ENCODE measurements at regions not wholly inside any gene's neighbourhood (a gene's known extent, or its start where the extent isn't known, plus 50 kb on each side); places are given as distances from the start of the nearest gene placed in this dataset.

GRCh38 chr3:78148986-78149717 is 1109.3 kb downstream of the ROBO2 start:
- Histone ChIP-seq H3K27me3 (ENCODE audit: control insufficient read depth in 5 of 5, insufficient read depth in 4 of 5, low read length in 5 of 5) (no peaks in the 10 kb centered on the region), H3K9ac (ENCODE audit: low read length in 5 of 5) (no peak overlapping the region), H3K27ac (ENCODE audit: low read depth, low read length) (no peak overlapping the region)

GRCh38 chr3:78153973-78154372 is 1114.1 kb downstream of the ROBO2 start:
- H3K9ac ChIP-seq (ENCODE audit: low read length in 5 of 5), result no peak overlapping the region
- H3K9me3 ChIP-seq (ENCODE audit: control insufficient read depth in 5 of 5, low read length in 5 of 5), result no peaks in the 10 kb centered on the region
- no peak overlapping the region for H3K27ac ChIP-seq (ENCODE audit: low read depth, low read length)
- H3K36me3 ChIP-seq (ENCODE audit: control insufficient read depth in 5 of 5, insufficient read depth in 5 of 5, low read length in 5 of 5), result no peaks in the 10 kb centered on the region
- no peaks in the 10 kb centered on the region for H3K27me3 ChIP-seq (ENCODE audit: control insufficient read depth in 5 of 5, insufficient read depth in 4 of 5, low read length in 5 of 5)
- no peak overlapping the region for H3K4me3 ChIP-seq (ENCODE audit: low read depth in 1 of 5, low read length in 5 of 5)
- no peaks in the 10 kb centered on the region for H3K4me1 ChIP-seq (ENCODE audit: control insufficient read depth in 5 of 5, insufficient read depth in 5 of 5, low read length in 5 of 5)

More at GRCh38 chr3:78148986-78149717, 1109.3 kb downstream of the ROBO2 start:
- H3K9me3 ChIP-seq (ENCODE audit: control insufficient read depth in 5 of 5, low read length in 5 of 5), result no peaks in the 10 kb centered on the region
- no peaks in the 10 kb centered on the region for H3K36me3 ChIP-seq (ENCODE audit: control insufficient read depth in 5 of 5, insufficient read depth in 5 of 5, low read length in 5 of 5)
- no peaks in the 10 kb centered on the region for H3K4me1 ChIP-seq (ENCODE audit: control insufficient read depth in 5 of 5, insufficient read depth in 5 of 5, low read length in 5 of 5)
- no peak overlapping the region for H3K4me3 ChIP-seq (ENCODE audit: low read depth in 1 of 5, low read length in 5 of 5)

GRCh38 chr3:78154521-78155186 is 1114.8 kb downstream of the ROBO2 start:
- Histone ChIP-seq H3K4me1 (ENCODE audit: control insufficient read depth in 5 of 5, insufficient read depth in 5 of 5, low read length in 5 of 5) (no peaks in the 10 kb centered on the region), H3K4me3 (ENCODE audit: low read depth in 1 of 5, low read length in 5 of 5) (no peak overlapping the region), H3K9me3 (ENCODE audit: control insufficient read depth in 5 of 5, low read length in 5 of 5) (no peaks in the 10 kb centered on the region), H3K36me3 (ENCODE audit: control insufficient read depth in 5 of 5, insufficient read depth in 5 of 5, low read length in 5 of 5) (no peaks in the 10 kb centered on the region), H3K9ac (ENCODE audit: low read length in 5 of 5) (no peak overlapping the region), H3K27ac (ENCODE audit: low read depth, low read length) (no peak overlapping the region), H3K27me3 (ENCODE audit: control insufficient read depth in 5 of 5, insufficient read depth in 4 of 5, low read length in 5 of 5) (no peaks in the 10 kb centered on the region)

- no peak overlapping the region for H3K4me3 ChIP-seq (ENCODE audit: low read depth in 1 of 5, low read length in 5 of 5)
- H3K27ac ChIP-seq (ENCODE audit: low read depth, low read length), result no peak overlapping the region
- no peaks in the 10 kb centered on the region for H3K27me3 ChIP-seq (ENCODE audit: control insufficient read depth in 5 of 5, insufficient read depth in 4 of 5, low read length in 5 of 5)
- no peak overlapping the region for H3K9ac ChIP-seq (ENCODE audit: low read length in 5 of 5)
- no peaks in the 10 kb centered on the region for H3K9me3 ChIP-seq (ENCODE audit: control insufficient read depth in 5 of 5, low read length in 5 of 5)
- H3K36me3 ChIP-seq (ENCODE audit: control insufficient read depth in 5 of 5, insufficient read depth in 5 of 5, low read length in 5 of 5), result no peaks in the 10 kb centered on the region
- no peaks in the 10 kb centered on the region for H3K4me1 ChIP-seq (ENCODE audit: control insufficient read depth in 5 of 5, insufficient read depth in 5 of 5, low read length in 5 of 5)
These were observed 1121.8 kb downstream of the ROBO2 start for GRCh38 chr3:78161736-78162135.

- Histone ChIP-seq H3K27me3 (ENCODE audit: control insufficient read depth in 5 of 5, insufficient read depth in 4 of 5, low read length in 5 of 5) (no peaks in the 10 kb centered on the region), H3K36me3 (ENCODE audit: control insufficient read depth in 5 of 5, insufficient read depth in 5 of 5, low read length in 5 of 5) (no peaks in the 10 kb centered on the region), H3K4me3 (ENCODE audit: low read depth in 1 of 5, low read length in 5 of 5) (no peak overlapping the region), H3K4me1 (ENCODE audit: control insufficient read depth in 5 of 5, insufficient read depth in 5 of 5, low read length in 5 of 5) (no peaks in the 10 kb centered on the region), H3K9me3 (ENCODE audit: control insufficient read depth in 5 of 5, low read length in 5 of 5) (no peaks in the 10 kb centered on the region), H3K9ac (ENCODE audit: low read length in 5 of 5) (no peak overlapping the region), H3K27ac (ENCODE audit: low read depth, low read length) (no peak overlapping the region)
These were observed 1123.5 kb downstream of the ROBO2 start for GRCh38 chr3:78163379-78163778.

GRCh38 chr3:78165876-78166275 is 1126.0 kb downstream of the ROBO2 start:
- Histone ChIP-seq H3K4me1 (ENCODE audit: control insufficient read depth in 5 of 5, insufficient read depth in 5 of 5, low read length in 5 of 5) (no peaks in the 10 kb centered on the region), H3K27me3 (ENCODE audit: control insufficient read depth in 5 of 5, insufficient read depth in 4 of 5, low read length in 5 of 5) (no peaks in the 10 kb centered on the region), H3K4me3 (ENCODE audit: low read depth in 1 of 5, low read length in 5 of 5) (no peak overlapping the region), H3K9ac (ENCODE audit: low read length in 5 of 5) (no peak overlapping the region), H3K36me3 (ENCODE audit: control insufficient read depth in 5 of 5, insufficient read depth in 5 of 5, low read length in 5 of 5) (no peaks in the 10 kb centered on the region), H3K9me3 (ENCODE audit: control insufficient read depth in 5 of 5, low read length in 5 of 5) (no peaks in the 10 kb centered on the region), H3K27ac (ENCODE audit: low read depth, low read length) (no peak overlapping the region)

GRCh38 chr3:78174821-78175220 is 1134.9 kb downstream of the ROBO2 start:
- Histone ChIP-seq H3K27ac (ENCODE audit: low read depth, low read length) (no peak overlapping the region), H3K27me3 (ENCODE audit: control insufficient read depth in 5 of 5, insufficient read depth in 4 of 5, low read length in 5 of 5) (no peaks in the 10 kb centered on the region), H3K9me3 (ENCODE audit: control insufficient read depth in 5 of 5, low read length in 5 of 5) (no peaks in the 10 kb centered on the region), H3K36me3 (ENCODE audit: control insufficient read depth in 5 of 5, insufficient read depth in 5 of 5, low read length in 5 of 5) (no peaks in the 10 kb centered on the region), H3K4me1 (ENCODE audit: control insufficient read depth in 5 of 5, insufficient read depth in 5 of 5, low read length in 5 of 5) (no peaks in the 10 kb centered on the region), H3K9ac (ENCODE audit: low read length in 5 of 5) (no peak overlapping the region), H3K4me3 (ENCODE audit: low read depth in 1 of 5, low read length in 5 of 5) (no peak overlapping the region)

GRCh38 chr3:78176869-78177268 is 1137.0 kb downstream of the ROBO2 start:
- no peak overlapping the region for H3K9ac ChIP-seq (ENCODE audit: low read length in 5 of 5)
- H3K4me1 ChIP-seq (ENCODE audit: control insufficient read depth in 5 of 5, insufficient read depth in 5 of 5, low read length in 5 of 5), result no peaks in the 10 kb centered on the region
- H3K36me3 ChIP-seq (ENCODE audit: control insufficient read depth in 5 of 5, insufficient read depth in 5 of 5, low read length in 5 of 5), result no peaks in the 10 kb centered on the region
- H3K27me3 ChIP-seq (ENCODE audit: control insufficient read depth in 5 of 5, insufficient read depth in 4 of 5, low read length in 5 of 5), result no peaks in the 10 kb centered on the region
- no peak overlapping the region for H3K27ac ChIP-seq (ENCODE audit: low read depth, low read length)
- H3K4me3 ChIP-seq (ENCODE audit: low read depth in 1 of 5, low read length in 5 of 5), result no peak overlapping the region
- H3K9me3 ChIP-seq (ENCODE audit: control insufficient read depth in 5 of 5, low read length in 5 of 5), result no peaks in the 10 kb centered on the region

GRCh38 chr3:78177780-78178179 is 1137.9 kb downstream of the ROBO2 start:
- no peak overlapping the region for H3K4me3 ChIP-seq (ENCODE audit: low read depth in 1 of 5, low read length in 5 of 5)
- H3K27me3 ChIP-seq (ENCODE audit: control insufficient read depth in 5 of 5, insufficient read depth in 4 of 5, low read length in 5 of 5), result no peaks in the 10 kb centered on the region
- no peaks in the 10 kb centered on the region for H3K9me3 ChIP-seq (ENCODE audit: control insufficient read depth in 5 of 5, low read length in 5 of 5)
- H3K36me3 ChIP-seq (ENCODE audit: control insufficient read depth in 5 of 5, insufficient read depth in 5 of 5, low read length in 5 of 5), result no peaks in the 10 kb centered on the region
- no peak overlapping the region for H3K27ac ChIP-seq (ENCODE audit: low read depth, low read length)
- no peaks in the 10 kb centered on the region for H3K4me1 ChIP-seq (ENCODE audit: control insufficient read depth in 5 of 5, insufficient read depth in 5 of 5, low read length in 5 of 5)
- H3K9ac ChIP-seq (ENCODE audit: low read length in 5 of 5), result no peak overlapping the region

GRCh38 chr3:78178209-78178608 is 1138.3 kb downstream of the ROBO2 start:
- Histone ChIP-seq H3K4me1 (ENCODE audit: control insufficient read depth in 5 of 5, insufficient read depth in 5 of 5, low read length in 5 of 5) (no peaks in the 10 kb centered on the region), H3K9me3 (ENCODE audit: control insufficient read depth in 5 of 5, low read length in 5 of 5) (no peaks in the 10 kb centered on the region), H3K9ac (ENCODE audit: low read length in 5 of 5) (no peak overlapping the region), H3K27ac (ENCODE audit: low read depth, low read length) (no peak overlapping the region), H3K36me3 (ENCODE audit: control insufficient read depth in 5 of 5, insufficient read depth in 5 of 5, low read length in 5 of 5) (no peaks in the 10 kb centered on the region), H3K4me3 (ENCODE audit: low read depth in 1 of 5, low read length in 5 of 5) (no peak overlapping the region), H3K27me3 (ENCODE audit: control insufficient read depth in 5 of 5, insufficient read depth in 4 of 5, low read length in 5 of 5) (no peaks in the 10 kb centered on the region)

Measured in subcutaneous abdominal adipose tissue (tissue), 5 donors.